HEK293 (cell line): ENCODE measurements at regions not wholly inside any gene's neighbourhood (a gene's known extent, or its start where the extent isn't known, plus 50 kb on each side); places are given as distances from the start of the nearest gene placed in this dataset.

Experiments
- ZBTB21 ChIP-seq: fragments of 450-650 bp; formaldehyde crosslinking; IDR thresholded peaks from 2 replicates; pipeline ENCODE4 v1.5.1; 2017; ENCODE audit warnings: missing biosample characterization, missing genetic modification characterization
- TF ChIP-seq, protein P1 (sequence below): fragments of 450-650 bp; formaldehyde crosslinking; IDR thresholded peaks from 2 replicates; pipeline ENCODE4 v1.5.1; 2016; ENCODE audit warnings: missing biosample characterization, missing genetic modification characterization

DNA sequence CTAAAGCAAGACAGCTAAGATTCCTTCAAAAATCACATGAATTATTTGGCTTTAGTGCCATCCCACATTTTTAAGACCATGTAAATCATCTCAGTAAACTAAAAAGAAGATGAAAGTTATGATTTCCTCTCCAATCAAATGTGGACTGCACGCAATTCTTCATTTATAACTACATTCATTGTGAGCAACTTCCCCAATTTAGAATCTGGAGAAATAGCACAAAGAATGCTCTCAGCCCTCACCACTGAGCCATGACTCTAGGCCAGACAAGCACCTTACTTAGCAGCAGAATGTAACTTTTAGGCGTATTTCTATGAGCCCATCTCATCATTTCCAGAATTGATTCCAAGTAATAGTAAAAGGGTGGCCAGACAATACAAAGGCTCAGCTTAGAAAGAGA is 616.6 kb downstream of the TLE1 start:
- TF ChIP-seq, protein P1, sequence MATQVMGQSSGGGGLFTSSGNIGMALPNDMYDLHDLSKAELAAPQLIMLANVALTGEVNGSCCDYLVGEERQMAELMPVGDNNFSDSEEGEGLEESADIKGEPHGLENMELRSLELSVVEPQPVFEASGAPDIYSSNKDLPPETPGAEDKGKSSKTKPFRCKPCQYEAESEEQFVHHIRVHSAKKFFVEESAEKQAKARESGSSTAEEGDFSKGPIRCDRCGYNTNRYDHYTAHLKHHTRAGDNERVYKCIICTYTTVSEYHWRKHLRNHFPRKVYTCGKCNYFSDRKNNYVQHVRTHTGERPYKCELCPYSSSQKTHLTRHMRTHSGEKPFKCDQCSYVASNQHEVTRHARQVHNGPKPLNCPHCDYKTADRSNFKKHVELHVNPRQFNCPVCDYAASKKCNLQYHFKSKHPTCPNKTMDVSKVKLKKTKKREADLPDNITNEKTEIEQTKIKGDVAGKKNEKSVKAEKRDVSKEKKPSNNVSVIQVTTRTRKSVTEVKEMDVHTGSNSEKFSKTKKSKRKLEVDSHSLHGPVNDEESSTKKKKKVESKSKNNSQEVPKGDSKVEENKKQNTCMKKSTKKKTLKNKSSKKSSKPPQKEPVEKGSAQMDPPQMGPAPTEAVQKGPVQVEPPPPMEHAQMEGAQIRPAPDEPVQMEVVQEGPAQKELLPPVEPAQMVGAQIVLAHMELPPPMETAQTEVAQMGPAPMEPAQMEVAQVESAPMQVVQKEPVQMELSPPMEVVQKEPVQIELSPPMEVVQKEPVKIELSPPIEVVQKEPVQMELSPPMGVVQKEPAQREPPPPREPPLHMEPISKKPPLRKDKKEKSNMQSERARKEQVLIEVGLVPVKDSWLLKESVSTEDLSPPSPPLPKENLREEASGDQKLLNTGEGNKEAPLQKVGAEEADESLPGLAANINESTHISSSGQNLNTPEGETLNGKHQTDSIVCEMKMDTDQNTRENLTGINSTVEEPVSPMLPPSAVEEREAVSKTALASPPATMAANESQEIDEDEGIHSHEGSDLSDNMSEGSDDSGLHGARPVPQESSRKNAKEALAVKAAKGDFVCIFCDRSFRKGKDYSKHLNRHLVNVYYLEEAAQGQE, result no peak
- TF ChIP-seq ZBTB21 (tag by site-specific recombination), result no peak
